ENCODE measurements at regions not wholly inside any gene's neighbourhood (a gene's known extent, or its start where the extent isn't known, plus 50 kb on each side); places are given as distances from the start of the nearest gene placed in this dataset.
A peak's percentile ranks its signal among the peaks of the same experiment; 100 is the strongest.

GRCh38 chr5:5979377-5979760, 399.0 kb downstream of the MED10 start:
- H3K27ac ChIP-seq (ENCODE audit: low read depth in 2 of 2, low read length in 2 of 2): no peak overlapping the region
- no peak overlapping the region for H3K4me3 ChIP-seq (ENCODE audit: low read length in 3 of 3)
- no peaks in the 10 kb centered on the region for H3K9me3 ChIP-seq (ENCODE audit: control insufficient read depth in 2 of 3, insufficient read depth in 1 of 3, low read length in 3 of 3)
- intact Hi-C loops (cut with DNase I): no loop called here
- H3K27me3 ChIP-seq (ENCODE audit: control insufficient read depth, insufficient read depth, low read length): no peaks in the 10 kb centered on the region
- H3K4me1 ChIP-seq (ENCODE audit: control insufficient read depth in 2 of 3, insufficient read depth in 2 of 3, low read depth in 1 of 3, low read length in 3 of 3): peaks cover 0 to 3% (median 0%) of the 10 kb centered on the region in 3 donors
- H3K36me3 ChIP-seq (ENCODE audit: control insufficient read depth in 2 of 3, insufficient read depth in 3 of 3, low read length in 3 of 3): no peaks in the 10 kb centered on the region
- TF ChIP-seq CTCF (IDR thresholded peaks at IDR 0.05; ENCODE audit: borderline replicate concordance, extremely low read depth, insufficient read depth): no peak
- FAIRE-seq: no peak
- DNase-seq: peak in 4 of 5 donors; percentile 30 to 46 (median 38)
- no peak overlapping the region for H3K9ac ChIP-seq (ENCODE audit: low read length in 3 of 3)

GRCh38 chr5:5978501-5979376, 399.6 kb downstream of the MED10 start:
- peak in 2 of 5 donors; percentile 23 to 37 for DNase-seq
- intact Hi-C loops (cut with DNase I): no loop called here

GRCh38 chr5:5971203-5971602, 407.1 kb downstream of the MED10 start:
- DNase-seq (no peak), FAIRE-seq (no peak)
- no peak for TF ChIP-seq CTCF (IDR thresholded peaks at IDR 0.05; ENCODE audit: borderline replicate concordance, extremely low read depth, insufficient read depth)
- no peak overlapping the region for H3K27ac ChIP-seq (ENCODE audit: low read depth in 2 of 2, low read length in 2 of 2)
- no peaks in the 10 kb centered on the region for H3K36me3 ChIP-seq (ENCODE audit: control insufficient read depth in 2 of 3, insufficient read depth in 3 of 3, low read length in 3 of 3)
- H3K9me3 ChIP-seq (ENCODE audit: control insufficient read depth in 2 of 3, insufficient read depth in 1 of 3, low read length in 3 of 3): no peaks in the 10 kb centered on the region
- intact Hi-C loops (cut with DNase I): no loop called here
- H3K9ac ChIP-seq (ENCODE audit: low read length in 3 of 3): no peak overlapping the region
- H3K4me1 ChIP-seq (ENCODE audit: control insufficient read depth in 2 of 3, insufficient read depth in 2 of 3, low read depth in 1 of 3, low read length in 3 of 3): no peaks in the 10 kb centered on the region
- no peaks in the 10 kb centered on the region for H3K27me3 ChIP-seq (ENCODE audit: control insufficient read depth, insufficient read depth, low read length)
- H3K4me3 ChIP-seq (ENCODE audit: low read length in 3 of 3): no peak overlapping the region

More at GRCh38 chr5:5978501-5979376, 399.6 kb downstream of the MED10 start:
- TF ChIP-seq CTCF (IDR thresholded peaks at IDR 0.05; ENCODE audit: borderline replicate concordance, extremely low read depth, insufficient read depth): no peak
- no peaks in the 10 kb centered on the region for H3K27me3 ChIP-seq (ENCODE audit: control insufficient read depth, insufficient read depth, low read length)
- no peak overlapping the region for H3K4me3 ChIP-seq (ENCODE audit: low read length in 3 of 3)
- no peaks in the 10 kb centered on the region for H3K9me3 ChIP-seq (ENCODE audit: control insufficient read depth in 2 of 3, insufficient read depth in 1 of 3, low read length in 3 of 3)
- no peak overlapping the region for H3K27ac ChIP-seq (ENCODE audit: low read depth in 2 of 2, low read length in 2 of 2)
- no peak overlapping the region for H3K9ac ChIP-seq (ENCODE audit: low read length in 3 of 3)
- FAIRE-seq: no peak
- H3K36me3 ChIP-seq (ENCODE audit: control insufficient read depth in 2 of 3, insufficient read depth in 3 of 3, low read length in 3 of 3): no peaks in the 10 kb centered on the region
- peaks cover 0 to 3% (median 0%) of the 10 kb centered on the region in 3 donors for H3K4me1 ChIP-seq (ENCODE audit: control insufficient read depth in 2 of 3, insufficient read depth in 2 of 3, low read depth in 1 of 3, low read length in 3 of 3)
